HEK293T (cell line): ENCODE measurements at regions not wholly inside any gene's neighbourhood (a gene's known extent, or its start where the extent isn't known, plus 50 kb on each side); places are given as distances from the start of the nearest gene placed in this dataset.

Experiments
- CTCF ChIA-PET: fragments of 350-600 bp; formaldehyde crosslinking; extraction: SDS; loops from one replicate; lab custom pipeline; 2021; ENCODE audit warnings: antibody characterized with exemption, inconsistent platforms; lab: Yijun Ruan, JAX
- POLR2A ChIA-PET: fragments of 350-600 bp; formaldehyde crosslinking; extraction: SDS; loops from one replicate; lab custom pipeline; 2020; ENCODE audit warnings: antibody characterized with exemption, inconsistent platforms; lab: Yijun Ruan, JAX
- DNase-seq: peaks from one replicate; pipeline ENCODE4 v3.0.0; 2012; ENCODE audit warnings: mixed read lengths; ENCODE audit errors: extremely low spot score
- ARNT ChIP-seq: fragments of 450-650 bp; IDR thresholded peaks from 2 replicates; pipeline ENCODE4 v1.6.1; 2017; ENCODE audit warnings: mild to moderate bottlenecking
- BHLHE40 ChIP-seq: fragments of 450-650 bp; IDR thresholded peaks from 2 replicates; pipeline ENCODE4 v1.6.1; 2016; ENCODE audit warnings: mild to moderate bottlenecking, moderate library complexity, borderline replicate concordance
- CTBP1 ChIP-seq: fragments of 450-650 bp; IDR thresholded peaks from 2 replicates; pipeline ENCODE4 v1.6.1; 2016; ENCODE audit warnings: borderline replicate concordance
- ELF4 ChIP-seq: fragments of 450-650 bp; IDR thresholded peaks from 2 replicates; pipeline ENCODE4 v1.6.1; 2017; ENCODE audit warnings: antibody characterized with exemption
- FOXA1 ChIP-seq: fragments of 450-650 bp; IDR thresholded peaks from 2 replicates; pipeline ENCODE4 v1.6.1; 2016; ENCODE audit warnings: mild to moderate bottlenecking
- FOXK2 ChIP-seq: fragments of 450-650 bp; IDR thresholded peaks from 2 replicates; pipeline ENCODE4 v1.6.1; 2016; ENCODE audit warnings: mild to moderate bottlenecking
- FOXM1 ChIP-seq: fragments of 450-650 bp; IDR thresholded peaks from 2 replicates; pipeline ENCODE4 v1.6.1; 2017; ENCODE audit warnings: mild to moderate bottlenecking, borderline replicate concordance
- HDGF ChIP-seq: fragments of 450-650 bp; IDR thresholded peaks from 2 replicates; pipeline ENCODE4 v1.6.1; 2017; ENCODE audit warnings: antibody characterized with exemption, borderline replicate concordance
- L3MBTL2 ChIP-seq: fragments of 450-650 bp; conservative IDR thresholded peaks from 2 replicates; pipeline ENCODE4 v1.6.1; 2016; ENCODE audit warnings: mild to moderate bottlenecking
- LEF1 ChIP-seq: fragments of 450-650 bp; IDR thresholded peaks from 2 replicates; pipeline ENCODE4 v1.6.1; 2017; ENCODE audit warnings: mild to moderate bottlenecking, borderline replicate concordance
- NFRKB ChIP-seq: fragments of 450-650 bp; IDR thresholded peaks from 2 replicates; pipeline ENCODE4 v1.6.1; 2016; ENCODE audit warnings: mild to moderate bottlenecking, moderate library complexity
- SP1 ChIP-seq: fragments of 450-650 bp; IDR thresholded peaks from 2 replicates; pipeline ENCODE4 v1.6.1; 2017
- SUZ12 ChIP-seq: fragments of 450-650 bp; IDR thresholded peaks from 2 replicates; pipeline ENCODE4 v1.6.1; 2016; ENCODE audit warnings: mild to moderate bottlenecking
- TARDBP ChIP-seq: fragments of 450-650 bp; IDR thresholded peaks from 2 replicates; pipeline ENCODE4 v1.6.1; 2016
- ZNF384 ChIP-seq: fragments of 450-650 bp; IDR thresholded peaks from 2 replicates; pipeline ENCODE4 v1.6.1; 2016
- TF ChIP-seq, protein P1 (sequence below): fragments of 450-650 bp; IDR thresholded peaks from 2 replicates; pipeline ENCODE4 v1.6.1; 2016

DNA sequence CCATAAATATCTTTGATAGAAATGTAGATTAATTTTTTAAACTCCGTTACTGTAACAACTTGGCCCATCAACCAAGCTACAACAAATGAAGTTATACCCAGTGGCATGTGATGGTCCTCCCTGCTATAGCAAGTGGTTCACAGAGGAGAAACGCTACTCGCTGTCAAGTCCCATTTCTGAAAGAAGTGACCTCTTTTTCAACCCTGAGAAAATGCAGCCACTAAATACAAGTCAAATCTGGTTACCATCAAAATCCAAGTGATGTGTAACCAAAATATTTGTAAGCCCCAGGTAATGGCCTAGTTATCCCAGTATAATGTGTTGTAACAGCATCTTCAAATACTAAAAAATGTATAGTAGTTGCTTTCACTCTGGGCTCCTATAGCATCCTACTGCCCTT is 151.8 kb downstream of the MIS18A start:
- POLR2A ChIA-PET = no interaction called here
- CTCF ChIA-PET = interaction anchor here (0.7 kb wide), 1 partner anchor 341 kb away, joined by 4 read pairs; no protein-coding TSS in a partner anchor
- no peak for DNase-seq
- no peak for TF ChIP-seq SP1
- TF ChIP-seq L3MBTL2 = no peak
- TF ChIP-seq FOXM1 = no peak
- no peak for TF ChIP-seq ELF4
- TF ChIP-seq CTBP1 = no peak
- TF ChIP-seq ZNF384 = no peak
- no peak for TF ChIP-seq ARNT
- TF ChIP-seq FOXK2 = no peak
- no peak for TF ChIP-seq TARDBP

DNA sequence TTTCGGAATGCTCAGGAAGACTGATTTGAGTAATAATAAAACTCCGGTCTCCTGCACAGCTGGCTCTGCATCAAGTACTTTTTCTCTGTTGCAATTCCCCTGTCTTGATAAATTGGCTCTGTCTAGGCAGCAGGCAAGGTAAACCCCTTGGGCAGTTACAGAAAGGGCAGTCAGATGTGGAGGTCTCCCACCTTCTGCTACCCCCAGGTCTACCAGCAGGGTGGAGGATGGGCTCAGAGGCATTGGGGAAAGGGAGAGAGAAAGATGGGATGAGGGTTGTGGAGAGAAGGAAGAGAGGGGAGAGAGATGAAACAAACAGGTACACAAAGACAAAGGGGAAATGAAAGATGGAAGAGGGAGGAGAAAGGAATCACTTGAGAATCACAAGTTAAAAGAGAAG is 156.8 kb downstream of the MIS18A start:
- TF ChIP-seq HDGF = no peak
- no peak for TF ChIP-seq L3MBTL2
- no peak for TF ChIP-seq LEF1
- TF ChIP-seq CTBP1 = no peak
- TF ChIP-seq BHLHE40 = no peak
- TF ChIP-seq FOXA1 = no peak
- TF ChIP-seq, protein P1, sequence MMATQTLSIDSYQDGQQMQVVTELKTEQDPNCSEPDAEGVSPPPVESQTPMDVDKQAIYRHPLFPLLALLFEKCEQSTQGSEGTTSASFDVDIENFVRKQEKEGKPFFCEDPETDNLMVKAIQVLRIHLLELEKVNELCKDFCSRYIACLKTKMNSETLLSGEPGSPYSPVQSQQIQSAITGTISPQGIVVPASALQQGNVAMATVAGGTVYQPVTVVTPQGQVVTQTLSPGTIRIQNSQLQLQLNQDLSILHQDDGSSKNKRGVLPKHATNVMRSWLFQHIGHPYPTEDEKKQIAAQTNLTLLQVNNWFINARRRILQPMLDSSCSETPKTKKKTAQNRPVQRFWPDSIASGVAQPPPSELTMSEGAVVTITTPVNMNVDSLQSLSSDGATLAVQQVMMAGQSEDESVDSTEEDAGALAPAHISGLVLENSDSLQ = no peak
- no peak for TF ChIP-seq FOXM1
- no peak for TF ChIP-seq NFRKB
- no peak for TF ChIP-seq ARNT
- TF ChIP-seq ELF4 = no peak
- no peak for TF ChIP-seq FOXK2
- no peak for TF ChIP-seq ZNF384
- TF ChIP-seq SUZ12 = no peak
- TF ChIP-seq SP1 = no peak
- DNase-seq = no peak
- CTCF ChIA-PET = no interaction called here
- POLR2A ChIA-PET = no interaction called here

DNA sequence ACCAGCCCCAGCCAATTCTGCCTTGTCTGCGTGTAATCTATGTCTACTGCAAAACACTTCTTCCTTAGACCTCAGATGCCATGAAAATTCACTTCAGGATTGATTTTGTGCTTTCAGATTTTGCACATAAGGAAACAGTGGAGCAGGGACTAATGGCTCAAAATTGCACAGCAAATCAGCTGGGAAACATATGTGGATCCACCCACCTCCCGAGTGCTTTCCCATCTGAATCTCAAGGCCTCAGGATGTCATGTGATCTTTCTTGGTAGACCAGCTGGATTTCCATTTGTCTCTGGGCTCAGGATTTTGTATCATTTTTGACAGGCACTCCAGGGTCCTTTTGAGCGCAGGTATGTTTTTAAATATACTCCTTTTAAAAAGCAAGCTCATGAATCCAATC is 158.6 kb downstream of the MIS18A start:
- ChIA-PET CTCF (no interaction called here), POLR2A (no interaction called here)
- no peak for TF ChIP-seq FOXM1
- no peak for TF ChIP-seq ARNT
- TF ChIP-seq CTBP1 = no peak
- TF ChIP-seq, protein P1 = no peak
- no peak for TF ChIP-seq HDGF
- no peak for TF ChIP-seq ZNF384
- DNase-seq = no peak

DNA sequence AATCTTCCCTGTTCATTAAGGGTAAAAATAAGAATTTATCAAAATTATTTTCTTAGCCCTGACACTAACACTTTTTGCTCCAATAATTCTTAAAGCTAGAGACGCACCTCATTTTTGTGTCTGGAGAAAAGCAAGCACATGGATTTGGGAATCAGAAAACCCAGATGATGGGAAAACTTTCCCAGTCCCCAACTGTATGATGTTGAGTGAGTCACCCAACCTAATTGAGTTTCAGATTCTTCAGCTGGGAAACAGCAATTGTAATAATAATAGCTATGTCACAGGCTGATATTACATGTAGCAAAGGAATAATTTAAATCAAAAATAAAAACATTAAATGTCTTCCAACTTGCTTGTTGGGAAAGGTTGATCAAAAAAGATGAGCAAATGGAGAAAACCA is 159.0 kb downstream of the MIS18A start:
- TF ChIP-seq HDGF = no peak
- TF ChIP-seq CTBP1 = no peak
- no peak for TF ChIP-seq TARDBP
- TF ChIP-seq SP1 = no peak
- TF ChIP-seq NFRKB = no peak
- no peak for TF ChIP-seq ARNT
- TF ChIP-seq BHLHE40 = no peak
- no peak for TF ChIP-seq FOXK2
- no peak for TF ChIP-seq ZNF384
- TF ChIP-seq ELF4 = no peak
- TF ChIP-seq LEF1 = no peak
- TF ChIP-seq SUZ12 = no peak
- no peak for TF ChIP-seq FOXM1
- TF ChIP-seq, protein P1 = no peak
- no peak for TF ChIP-seq FOXA1
- no peak for TF ChIP-seq L3MBTL2
- POLR2A ChIA-PET = no interaction called here
- CTCF ChIA-PET = interaction anchor here (0.7 kb wide), 1 partner anchor 84 kb away, joined by 3 read pairs; no protein-coding TSS in a partner anchor
- no peak for DNase-seq

DNA sequence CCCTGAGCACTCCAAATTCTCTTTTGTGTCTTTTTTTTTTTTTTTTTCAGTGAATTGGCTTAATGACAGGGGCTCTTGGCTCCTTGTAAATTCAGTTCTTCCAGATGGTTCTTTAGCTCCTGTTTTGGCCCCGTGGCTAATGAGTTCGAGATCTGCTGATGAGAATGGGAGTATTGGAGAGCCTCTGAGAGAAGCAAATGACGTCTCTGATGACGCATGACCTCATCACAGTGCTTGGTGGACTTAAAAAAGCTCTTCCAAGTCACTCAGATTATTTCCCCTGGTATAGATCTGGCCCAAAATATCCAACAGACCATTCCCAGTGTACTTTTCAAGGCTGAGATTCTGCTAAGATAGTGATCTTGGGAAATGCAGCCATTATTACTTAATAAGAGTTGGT is 159.5 kb downstream of the MIS18A start:
- TF ChIP-seq ELF4 (no peak), HDGF (no peak), FOXM1 (no peak)
- POLR2A ChIA-PET = no interaction called here
- CTCF ChIA-PET = interaction anchor here (0.7 kb wide), 1 partner anchor 83 kb away, joined by 3 read pairs; no protein-coding TSS in a partner anchor
- DNase-seq = no peak

DNA sequence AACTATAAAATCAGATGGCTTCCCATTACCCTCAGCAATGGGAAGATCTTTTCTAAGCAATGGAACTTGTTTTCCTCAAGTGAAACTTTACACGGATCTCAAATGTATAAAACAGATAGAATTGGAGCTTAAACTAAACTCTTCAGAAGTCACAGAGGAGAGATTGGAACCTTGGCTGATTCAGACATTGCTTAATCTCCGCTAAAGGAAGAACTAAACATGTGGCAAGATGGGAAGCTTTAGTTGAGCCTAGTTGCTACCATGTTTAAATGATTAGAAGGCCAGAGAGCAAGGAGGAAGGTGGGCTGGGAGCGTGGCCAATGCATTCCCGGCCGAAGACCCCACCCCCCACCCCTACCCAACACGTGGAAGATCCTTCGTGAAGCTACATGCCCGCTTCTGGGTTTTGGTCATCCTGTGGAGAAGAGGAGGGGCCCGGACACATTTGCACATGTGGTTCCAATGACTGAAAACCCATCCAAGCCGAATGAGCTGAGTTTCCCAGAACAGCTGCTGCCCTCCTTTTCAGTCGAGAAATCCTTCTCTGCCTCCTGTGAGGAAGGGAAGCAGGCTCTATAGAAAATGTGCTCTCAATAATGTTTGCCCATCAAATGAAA is 164.3 kb downstream of the MIS18A start:
- no peak for DNase-seq
- no peak for TF ChIP-seq ELF4
- TF ChIP-seq ZNF384 = no peak
- no peak for TF ChIP-seq L3MBTL2
- TF ChIP-seq FOXA1 = no peak
- no peak for TF ChIP-seq CTBP1
- TF ChIP-seq LEF1 = no peak
- TF ChIP-seq FOXM1 = no peak
- no peak for TF ChIP-seq ARNT
- no peak for TF ChIP-seq SUZ12
- TF ChIP-seq HDGF = no peak
- no peak for TF ChIP-seq TARDBP
- TF ChIP-seq FOXK2 = no peak
- TF ChIP-seq NFRKB = no peak
- no peak for TF ChIP-seq BHLHE40
- ChIA-PET POLR2A (interaction anchor here (0.6 kb wide), 1 partner anchor 12 kb away, joined by 3 read pairs; no protein-coding TSS in a partner anchor), CTCF (no interaction called here)
